ENCODE measurements at regions not wholly inside any gene's neighbourhood (a gene's known extent, or its start where the extent isn't known, plus 50 kb on each side); places are given as distances from the start of the nearest gene placed in this dataset.
A peak's percentile ranks its signal among the peaks of the same experiment; 100 is the strongest.
"Not testable (repeated sequence)": the region's sequence is repeated elsewhere in the genome, so short reads cannot be mapped to it uniquely, and the experiment has no call there.

DNA sequence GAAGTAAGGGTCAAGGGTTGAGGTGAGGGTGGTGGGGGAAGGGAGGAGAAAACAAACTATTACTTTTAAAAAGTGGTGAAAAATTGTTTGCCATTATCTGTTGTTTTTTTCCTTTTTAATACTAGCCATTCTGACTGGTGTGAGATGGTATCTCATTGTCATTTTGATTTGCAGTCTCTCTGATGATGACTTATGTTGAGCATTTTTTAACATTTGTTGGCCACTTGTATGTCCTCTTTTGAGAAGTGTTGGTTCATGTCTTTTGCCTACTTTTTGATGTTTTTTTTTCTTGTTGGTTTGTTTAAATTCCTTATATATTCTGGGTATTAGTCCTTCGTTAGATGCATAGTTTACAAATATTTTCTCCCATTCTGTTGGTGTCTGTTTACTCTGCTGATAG, 185.9 kb upstream of the ANKRD28 start:
- no peaks in the 10 kb centered on the region for H3K27me3 ChIP-seq (replicated peaks in 1 of 2; ENCODE audit: control insufficient read depth in 2 of 2, insufficient read depth in 2 of 2, low read length in 1 of 2)
- FAIRE-seq (no peak), ATAC-seq (no peak), DNase-seq (ENCODE audit: low read depth, low spot score) (no peak)
- no peaks in the 10 kb centered on the region for H4K20me1 ChIP-seq (ENCODE audit: control insufficient read depth, insufficient read depth)
- RAD21 ChIA-PET (ENCODE audit: unreplicated experiment) = no interaction called here
- H3K27ac ChIP-seq (ENCODE audit: control insufficient read depth, insufficient read depth) = no peak overlapping the region
- BruUV-seq (replicated peaks) = no TSS peak
- CTCF ChIA-PET = no interaction called here
- H3K36me3 ChIP-seq (ENCODE audit: control insufficient read depth in 2 of 2, insufficient read depth in 2 of 2, low read length in 1 of 2) = no peaks in the 10 kb centered on the region
- H3K79me2 ChIP-seq (ENCODE audit: control insufficient read depth, insufficient read depth, low read length) = no peaks in the 10 kb centered on the region
- H2AFZ ChIP-seq (ENCODE audit: control insufficient read depth, low read depth, low read length) = no peak overlapping the region
- H3K4me2 ChIP-seq (ENCODE audit: control insufficient read depth, insufficient read depth) = no peak overlapping the region
- in situ Hi-C loops (cut with MboI) = no loop called here
- SMC1A ChIA-PET (ENCODE audit: uncharacterized antibody, unreplicated experiment) = no interaction called here
- no peak for TF ChIP-seq TCF3 (IDR thresholded peaks at IDR 0.05; ENCODE audit: borderline replicate concordance, insufficient read depth, low read depth, low read length)
- TF ChIP-seq NFYB (IDR thresholded peaks at IDR 0.05; ENCODE audit: insufficient read depth, low read depth, low read length) = no peak
- no peak for TF ChIP-seq ZNF622 (IDR thresholded peaks at IDR 0.05)
- TF ChIP-seq, protein P1, sequence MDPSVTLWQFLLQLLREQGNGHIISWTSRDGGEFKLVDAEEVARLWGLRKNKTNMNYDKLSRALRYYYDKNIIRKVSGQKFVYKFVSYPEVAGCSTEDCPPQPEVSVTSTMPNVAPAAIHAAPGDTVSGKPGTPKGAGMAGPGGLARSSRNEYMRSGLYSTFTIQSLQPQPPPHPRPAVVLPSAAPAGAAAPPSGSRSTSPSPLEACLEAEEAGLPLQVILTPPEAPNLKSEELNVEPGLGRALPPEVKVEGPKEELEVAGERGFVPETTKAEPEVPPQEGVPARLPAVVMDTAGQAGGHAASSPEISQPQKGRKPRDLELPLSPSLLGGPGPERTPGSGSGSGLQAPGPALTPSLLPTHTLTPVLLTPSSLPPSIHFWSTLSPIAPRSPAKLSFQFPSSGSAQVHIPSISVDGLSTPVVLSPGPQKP (IDR thresholded peaks at IDR 0.05; ENCODE audit: low read depth, low read length) = no peak
- no peak for TF ChIP-seq KDM1A (IDR thresholded peaks at IDR 0.05; ENCODE audit: borderline replicate concordance)
- no peak for TF ChIP-seq CREM (IDR thresholded peaks at IDR 0.05; ENCODE audit: low read depth)
- no peak for TF ChIP-seq YY1 (IDR thresholded peaks at IDR 0.05; ENCODE audit: low read depth, low read length)
- no peak for TF ChIP-seq ZNF384 (IDR thresholded peaks at IDR 0.05; ENCODE audit: borderline replicate concordance, low read depth, low read length)
- 0% methylated on average over 1 of the region's 1 CpG for WGBS (ENCODE audit: insufficient coverage, insufficient replicate concordance, low lambda C conversion rate, missing lambda C conversion rate)
- intact Hi-C loops (cut with micrococcal nuclease; ENCODE audit: unreplicated experiment) = no loop called here
- no peak overlapping the region for H3K4me3 ChIP-seq
- no peak overlapping the region for H3K9ac ChIP-seq (ENCODE audit: control insufficient read depth, insufficient read depth, low read length)
- no peaks in the 10 kb centered on the region for H3K4me1 ChIP-seq (ENCODE audit: control insufficient read depth, insufficient read depth, low read length)
- no peaks in the 10 kb centered on the region for H3K9me3 ChIP-seq (replicated peaks; ENCODE audit: control insufficient read depth, insufficient read depth, low read length)
- POLR2A ChIA-PET = no interaction called here

DNA sequence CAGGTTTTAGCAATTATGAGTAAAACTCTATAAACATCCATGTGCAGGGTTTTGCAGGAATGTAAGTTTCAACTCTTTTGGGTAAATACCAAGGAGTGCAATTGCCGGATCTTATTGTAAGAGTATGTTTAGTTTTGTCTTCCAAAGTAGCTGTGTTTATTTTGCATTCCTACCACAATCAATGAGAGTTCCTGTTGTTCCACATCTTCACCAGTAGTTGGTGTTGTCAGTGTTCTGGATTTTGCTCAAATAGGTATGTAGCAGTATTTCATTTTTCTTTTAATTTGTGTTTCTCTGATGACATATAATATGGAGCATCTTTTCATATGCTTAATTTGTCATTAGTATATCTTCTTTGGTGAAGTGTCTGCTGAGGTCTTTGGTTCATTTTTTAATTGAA, 185.1 kb upstream of the GALNT15 start:
- FAIRE-seq (no peak), DNase-seq (ENCODE audit: low read depth, low spot score) (no peak), ATAC-seq (no peak)
- WGBS (ENCODE audit: insufficient coverage, insufficient replicate concordance, low lambda C conversion rate, missing lambda C conversion rate) = 67% methylated on average over 1 of the region's 1 CpG
- in situ Hi-C loops (cut with MboI) (no loop called here), intact Hi-C loops (cut with micrococcal nuclease; ENCODE audit: unreplicated experiment) (no loop called here)
- H3K4me3 ChIP-seq = no peak overlapping the region
- TF ChIP-seq FOS (IDR thresholded peaks at IDR 0.05; ENCODE audit: borderline replicate concordance, extremely low read depth, insufficient read length) = no peak
- TF ChIP-seq, protein P2, sequence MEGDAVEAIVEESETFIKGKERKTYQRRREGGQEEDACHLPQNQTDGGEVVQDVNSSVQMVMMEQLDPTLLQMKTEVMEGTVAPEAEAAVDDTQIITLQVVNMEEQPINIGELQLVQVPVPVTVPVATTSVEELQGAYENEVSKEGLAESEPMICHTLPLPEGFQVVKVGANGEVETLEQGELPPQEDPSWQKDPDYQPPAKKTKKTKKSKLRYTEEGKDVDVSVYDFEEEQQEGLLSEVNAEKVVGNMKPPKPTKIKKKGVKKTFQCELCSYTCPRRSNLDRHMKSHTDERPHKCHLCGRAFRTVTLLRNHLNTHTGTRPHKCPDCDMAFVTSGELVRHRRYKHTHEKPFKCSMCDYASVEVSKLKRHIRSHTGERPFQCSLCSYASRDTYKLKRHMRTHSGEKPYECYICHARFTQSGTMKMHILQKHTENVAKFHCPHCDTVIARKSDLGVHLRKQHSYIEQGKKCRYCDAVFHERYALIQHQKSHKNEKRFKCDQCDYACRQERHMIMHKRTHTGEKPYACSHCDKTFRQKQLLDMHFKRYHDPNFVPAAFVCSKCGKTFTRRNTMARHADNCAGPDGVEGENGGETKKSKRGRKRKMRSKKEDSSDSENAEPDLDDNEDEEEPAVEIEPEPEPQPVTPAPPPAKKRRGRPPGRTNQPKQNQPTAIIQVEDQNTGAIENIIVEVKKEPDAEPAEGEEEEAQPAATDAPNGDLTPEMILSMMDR (IDR thresholded peaks at IDR 0.05 in 2 of 3, conservative IDR thresholded peaks at IDR 0.05 in 1 of 3; ENCODE audit: control insufficient read depth in 2 of 3, extremely low read depth in 1 of 3, insufficient read depth in 1 of 3, low read depth in 3 of 3, low read length in 3 of 3) = peak; percentile 9 to 21 (median 11); a peak in 1 of 6 replicates
- H3K27ac ChIP-seq (ENCODE audit: control insufficient read depth, insufficient read depth) = no peak overlapping the region
- no peaks in the 10 kb centered on the region for H3K79me2 ChIP-seq (ENCODE audit: control insufficient read depth, insufficient read depth, low read length)
- H3K4me1 ChIP-seq (ENCODE audit: control insufficient read depth, insufficient read depth, low read length) = no peaks in the 10 kb centered on the region
- H3K9me3 ChIP-seq (replicated peaks; ENCODE audit: control insufficient read depth, insufficient read depth, low read length) = no peaks in the 10 kb centered on the region
- no peak overlapping the region for H3K4me2 ChIP-seq (ENCODE audit: control insufficient read depth, insufficient read depth)
- ChIA-PET RAD21 (ENCODE audit: unreplicated experiment) (no interaction called here), POLR2A (no interaction called here), SMC1A (ENCODE audit: uncharacterized antibody, unreplicated experiment) (no interaction called here), CTCF (no interaction called here)
- no peaks in the 10 kb centered on the region for H4K20me1 ChIP-seq (ENCODE audit: control insufficient read depth, insufficient read depth)
- no TSS peak for BruUV-seq (replicated peaks)
- H3K36me3 ChIP-seq (ENCODE audit: control insufficient read depth in 2 of 2, insufficient read depth in 2 of 2, low read length in 1 of 2) = no peaks in the 10 kb centered on the region
- H3K9ac ChIP-seq (ENCODE audit: control insufficient read depth, insufficient read depth, low read length) = no peak overlapping the region
- H3K27me3 ChIP-seq (replicated peaks in 1 of 2; ENCODE audit: control insufficient read depth in 2 of 2, insufficient read depth in 2 of 2, low read length in 1 of 2) = no peaks in the 10 kb centered on the region
- H2AFZ ChIP-seq (ENCODE audit: control insufficient read depth, low read depth, low read length) = no peak overlapping the region

- H2AFZ ChIP-seq (ENCODE audit: control insufficient read depth, low read depth, low read length); H4K20me1 ChIP-seq (ENCODE audit: control insufficient read depth, insufficient read depth); FAIRE-seq; H3K27me3 ChIP-seq (replicated peaks in 1 of 2; ENCODE audit: control insufficient read depth in 2 of 2, insufficient read depth in 2 of 2, low read length in 1 of 2); SMC1A ChIA-PET (ENCODE audit: uncharacterized antibody, unreplicated experiment); H3K4me1 ChIP-seq (ENCODE audit: control insufficient read depth, insufficient read depth, low read length); H3K9ac ChIP-seq (ENCODE audit: control insufficient read depth, insufficient read depth, low read length); in situ Hi-C loops (cut with MboI); RAD21 ChIA-PET (ENCODE audit: unreplicated experiment); H3K79me2 ChIP-seq (ENCODE audit: control insufficient read depth, insufficient read depth, low read length); H3K4me2 ChIP-seq (ENCODE audit: control insufficient read depth, insufficient read depth); H3K27ac ChIP-seq (ENCODE audit: control insufficient read depth, insufficient read depth); CTCF ChIA-PET; H3K36me3 ChIP-seq (ENCODE audit: control insufficient read depth in 2 of 2, insufficient read depth in 2 of 2, low read length in 1 of 2); DNase-seq (ENCODE audit: low read depth, low spot score); H3K4me3 ChIP-seq; intact Hi-C loops (cut with micrococcal nuclease; ENCODE audit: unreplicated experiment); POLR2A ChIA-PET; BruUV-seq (replicated peaks); ATAC-seq; H3K9me3 ChIP-seq (replicated peaks; ENCODE audit: control insufficient read depth, insufficient read depth, low read length): not testable (repeated sequence)
- WGBS (ENCODE audit: insufficient coverage, insufficient replicate concordance, low lambda C conversion rate, missing lambda C conversion rate) = 60% methylated on average over 7 of the region's 7 CpGs
These were observed 180.8 kb upstream of the GALNT15 start for GRCh38 chr3:15993660-15994059.

Measured in GM12878 (cell line).